ENCODE measurements at regions not wholly inside any gene's neighbourhood (a gene's known extent, or its start where the extent isn't known, plus 50 kb on each side); places are given as distances from the start of the nearest gene placed in this dataset.

DNA sequence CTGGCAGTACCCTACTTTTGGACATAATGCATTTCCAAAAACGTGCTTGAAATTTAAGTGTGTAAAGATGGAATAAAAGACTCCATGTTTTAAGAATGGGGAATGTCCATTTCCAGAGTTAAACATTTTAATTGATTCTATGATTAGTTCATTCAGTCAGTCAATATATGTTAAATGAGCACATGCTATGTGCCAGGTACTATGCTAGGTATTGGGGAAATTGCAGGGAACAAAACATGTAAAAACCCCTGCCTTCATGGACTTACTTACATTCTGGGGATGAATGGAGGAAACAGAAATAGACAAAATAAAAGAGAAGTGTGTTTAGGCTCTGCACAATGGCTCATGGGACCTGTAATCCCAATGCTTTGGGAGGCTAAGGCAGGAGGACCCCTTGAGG lies 288.6 kb downstream of the MTX2 start:
- H3K4me3 ChIP-seq (replicated peaks in 1 of 3; ENCODE audit: insufficient read depth in 1 of 3, low read depth in 2 of 3, low read length in 3 of 3) = no peak overlapping the region
- H3K79me2 ChIP-seq (ENCODE audit: insufficient read depth, low read length) = no peaks in the 10 kb centered on the region
- H3K9me3 ChIP-seq (ENCODE audit: low read length) = no peaks in the 10 kb centered on the region
- no peaks in the 10 kb centered on the region for H4K20me1 ChIP-seq (ENCODE audit: insufficient read depth, low read length)
- in situ Hi-C loops (cut with HindIII; ENCODE audit: extremely low pct_ligation_motif_present, low pct_unique_long_range_greater_than_20kb) (no loop called here), intact Hi-C loops (cut with micrococcal nuclease; ENCODE audit: unreplicated experiment) (no loop called here)
- H3K27ac ChIP-seq (ENCODE audit: extremely low read length, insufficient read depth, low read length) = no peak overlapping the region
- no peak for FAIRE-seq
- POLR2A ChIA-PET = no interaction called here
- H2AFZ ChIP-seq (ENCODE audit: low read length) = no peak overlapping the region
- H3K9ac ChIP-seq (ENCODE audit: insufficient read depth, low read depth, low read length) = no peak overlapping the region
- ATAC-seq = no peak
- WGBS (ENCODE audit: low lambda C conversion rate) = 0% methylated on average over 1 of the region's 1 CpG
- TF ChIP-seq ZNF296 (CRISPR knock-in tag; conservative IDR thresholded peaks at IDR 0.05) = no peak
- TF ChIP-seq HIVEP1 (CRISPR knock-in tag; IDR thresholded peaks at IDR 0.05) = no peak
- TF ChIP-seq, protein P1, sequence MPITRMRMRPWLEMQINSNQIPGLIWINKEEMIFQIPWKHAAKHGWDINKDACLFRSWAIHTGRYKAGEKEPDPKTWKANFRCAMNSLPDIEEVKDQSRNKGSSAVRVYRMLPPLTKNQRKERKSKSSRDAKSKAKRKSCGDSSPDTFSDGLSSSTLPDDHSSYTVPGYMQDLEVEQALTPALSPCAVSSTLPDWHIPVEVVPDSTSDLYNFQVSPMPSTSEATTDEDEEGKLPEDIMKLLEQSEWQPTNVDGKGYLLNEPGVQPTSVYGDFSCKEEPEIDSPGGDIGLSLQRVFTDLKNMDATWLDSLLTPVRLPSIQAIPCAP (CRISPR knock-in tag; IDR thresholded peaks at IDR 0.05; ENCODE audit: low read depth) = no peak
- no peak for TF ChIP-seq CREM (IDR thresholded peaks at IDR 0.05)
- TF ChIP-seq CREM (CRISPR knock-in tag; IDR thresholded peaks at IDR 0.05) = no peak
- TF ChIP-seq ZNF629 (CRISPR knock-in tag; conservative IDR thresholded peaks at IDR 0.05) = no peak
- no peak for TF ChIP-seq ZNF317 (CRISPR knock-in tag; IDR thresholded peaks at IDR 0.05)
- TF ChIP-seq MEF2D (CRISPR knock-in tag; IDR thresholded peaks at IDR 0.05) = no peak
- TF ChIP-seq ZNF703 (CRISPR knock-in tag; IDR thresholded peaks at IDR 0.05; ENCODE audit: borderline replicate concordance) = no peak
- no peak for TF ChIP-seq ZMYM4 (CRISPR knock-in tag; IDR thresholded peaks at IDR 0.05)
- TF ChIP-seq PHF20 (CRISPR knock-in tag; IDR thresholded peaks at IDR 0.05) = no peak
- TF ChIP-seq TFAP4 (IDR thresholded peaks at IDR 0.05; ENCODE audit: borderline replicate concordance, low read depth) = no peak
- TF ChIP-seq SRSF4 (IDR thresholded peaks at IDR 0.05; ENCODE audit: low read depth, low read length, poor library complexity, severe bottlenecking) = no peak
- TF ChIP-seq TEF (CRISPR knock-in tag; IDR thresholded peaks at IDR 0.05) = no peak
- TF ChIP-seq NRL (CRISPR knock-in tag; IDR thresholded peaks at IDR 0.05; ENCODE audit: borderline replicate concordance) = no peak
- TF ChIP-seq BCLAF1 (IDR thresholded peaks at IDR 0.05) = no peak
- TF ChIP-seq SRF (IDR thresholded peaks at IDR 0.05; ENCODE audit: low read depth, low read length) = no peak
- no peak for TF ChIP-seq NONO (IDR thresholded peaks at IDR 0.05)
- no peak for TF ChIP-seq NONO (CRISPR knock-in tag; conservative IDR thresholded peaks at IDR 0.05)
- CTCF ChIA-PET (ENCODE audit: low intra/inter-chr PET ratio, low total read pairs) = no interaction called here
- H3K27me3 ChIP-seq (ENCODE audit: control insufficient read depth in 1 of 2, insufficient read depth in 2 of 2, low read length in 2 of 2) = peaks cover 0 to 25% of the 10 kb centered on the region in 2 experiments; a peak in 4 of 5 replicates
- no peak overlapping the region for H3K4me2 ChIP-seq (ENCODE audit: low read depth, low read length)
- peaks cover 10% of the 10 kb centered on the region for H3K4me1 ChIP-seq (ENCODE audit: insufficient read depth, low read length)
- BruUV-seq (replicated peaks) = no TSS peak
- no peak for DNase-seq (ENCODE audit: low spot score)
- H3K36me3 ChIP-seq (replicated peaks in 1 of 2; ENCODE audit: control insufficient read depth in 1 of 2, insufficient read depth in 2 of 2, low read length in 2 of 2) = no peaks in the 10 kb centered on the region

Measured in HepG2 (cell line).